ENCODE measurements at regions not wholly inside any gene's neighbourhood (a gene's known extent, or its start where the extent isn't known, plus 50 kb on each side); places are given as distances from the start of the nearest gene placed in this dataset.

DNA sequence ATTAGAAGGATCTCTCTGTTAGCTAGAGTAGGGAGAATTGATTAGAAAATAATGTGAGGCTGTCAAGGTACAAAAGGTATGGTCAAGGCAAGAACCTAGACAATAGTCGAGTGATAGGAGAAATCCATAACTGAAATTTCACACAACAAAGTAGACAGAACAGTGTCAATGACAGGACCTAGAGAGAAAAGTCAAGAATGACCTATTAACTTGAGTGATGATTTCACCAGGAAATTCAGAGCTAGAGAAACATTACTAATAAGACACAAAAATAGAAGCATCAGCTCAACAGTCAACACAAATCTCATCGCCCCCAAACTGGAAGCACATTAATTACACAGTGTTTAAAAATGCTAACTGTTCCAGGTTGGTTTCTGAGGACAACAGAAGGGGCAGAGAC lies 532.4 kb downstream of the CDH10 start:
- no peak for TF ChIP-seq POLR2A (IDR thresholded peaks at IDR 0.05; ENCODE audit: low read depth)
- TF ChIP-seq EP300 (IDR thresholded peaks at IDR 0.05), result no peak
- no peak for TF ChIP-seq POLR2AphosphoS5 (IDR thresholded peaks at IDR 0.05)
- TF ChIP-seq, protein P1, sequence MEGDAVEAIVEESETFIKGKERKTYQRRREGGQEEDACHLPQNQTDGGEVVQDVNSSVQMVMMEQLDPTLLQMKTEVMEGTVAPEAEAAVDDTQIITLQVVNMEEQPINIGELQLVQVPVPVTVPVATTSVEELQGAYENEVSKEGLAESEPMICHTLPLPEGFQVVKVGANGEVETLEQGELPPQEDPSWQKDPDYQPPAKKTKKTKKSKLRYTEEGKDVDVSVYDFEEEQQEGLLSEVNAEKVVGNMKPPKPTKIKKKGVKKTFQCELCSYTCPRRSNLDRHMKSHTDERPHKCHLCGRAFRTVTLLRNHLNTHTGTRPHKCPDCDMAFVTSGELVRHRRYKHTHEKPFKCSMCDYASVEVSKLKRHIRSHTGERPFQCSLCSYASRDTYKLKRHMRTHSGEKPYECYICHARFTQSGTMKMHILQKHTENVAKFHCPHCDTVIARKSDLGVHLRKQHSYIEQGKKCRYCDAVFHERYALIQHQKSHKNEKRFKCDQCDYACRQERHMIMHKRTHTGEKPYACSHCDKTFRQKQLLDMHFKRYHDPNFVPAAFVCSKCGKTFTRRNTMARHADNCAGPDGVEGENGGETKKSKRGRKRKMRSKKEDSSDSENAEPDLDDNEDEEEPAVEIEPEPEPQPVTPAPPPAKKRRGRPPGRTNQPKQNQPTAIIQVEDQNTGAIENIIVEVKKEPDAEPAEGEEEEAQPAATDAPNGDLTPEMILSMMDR (IDR thresholded peaks at IDR 0.05), result no peak
- Histone ChIP-seq H3K4me1 (no peaks in the 10 kb centered on the region), H3K9me3 (no peaks in the 10 kb centered on the region), H3K27me3 (no peaks in the 10 kb centered on the region), H3K36me3 (no peaks in the 10 kb centered on the region), H3K4me3 (no peak overlapping the region), H3K27ac (replicated peaks in 1 of 4) (no peak overlapping the region)
- 74% methylated on average over 2 of the region's 2 CpGs for WGBS
- intact Hi-C loops (cut with DNase I), result no loop called here
- DNase-seq (ENCODE audit: extremely low spot score), result no peak

DNA sequence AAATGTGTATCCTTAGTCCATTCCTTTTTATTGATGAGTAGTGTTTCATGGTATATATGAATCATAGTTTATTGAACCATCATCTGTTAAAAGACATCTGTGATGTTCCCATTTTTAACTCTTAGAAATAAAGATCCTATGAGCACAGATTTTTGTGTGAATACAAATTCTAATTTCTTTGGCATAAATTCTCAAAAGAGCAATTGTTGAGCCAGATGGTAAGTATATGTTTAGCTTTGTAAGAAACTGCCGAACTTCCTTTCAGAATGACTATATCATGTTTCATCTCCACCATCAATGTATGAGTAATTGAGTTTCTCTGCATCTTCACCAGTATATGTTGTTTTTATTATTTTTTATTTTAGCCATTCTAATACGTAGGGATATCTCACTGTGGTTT lies 526.4 kb downstream of the CDH10 start:
- H3K9me3 ChIP-seq, result no peaks in the 10 kb centered on the region
- H3K4me3 ChIP-seq, result no peak overlapping the region
- H3K27me3 ChIP-seq, result no peaks in the 10 kb centered on the region
- H3K4me1 ChIP-seq, result no peaks in the 10 kb centered on the region
- TF ChIP-seq EP300 (IDR thresholded peaks at IDR 0.05) (no peak), POLR2AphosphoS5 (IDR thresholded peaks at IDR 0.05) (no peak)
- intact Hi-C loops (cut with DNase I), result no loop called here
- no peak for DNase-seq (ENCODE audit: extremely low spot score)
- H3K36me3 ChIP-seq, result no peaks in the 10 kb centered on the region
- H3K27ac ChIP-seq (replicated peaks in 1 of 4), result no peak overlapping the region
- 82% methylated on average over 2 of the region's 2 CpGs for WGBS

DNA sequence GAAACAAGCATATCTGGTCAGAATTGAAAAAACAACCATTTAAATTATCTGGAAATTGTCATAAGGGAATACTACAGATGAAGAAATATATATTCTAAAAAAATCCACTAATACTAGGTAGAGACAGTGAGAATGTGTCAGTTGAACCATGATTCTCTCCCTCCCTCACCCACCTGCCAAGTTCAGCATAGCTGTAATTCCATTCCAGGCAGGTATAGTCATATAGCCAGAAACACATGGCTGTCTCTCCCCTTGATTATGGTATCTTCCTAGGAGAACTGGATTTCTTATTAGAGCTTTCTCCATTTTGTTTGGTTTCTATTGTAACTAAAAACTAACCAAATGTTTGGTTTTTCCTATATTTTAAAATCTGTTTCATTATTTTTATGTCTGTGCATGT lies 509.2 kb downstream of the CDH10 start:
- intact Hi-C loops (cut with DNase I), result no loop called here

DNA sequence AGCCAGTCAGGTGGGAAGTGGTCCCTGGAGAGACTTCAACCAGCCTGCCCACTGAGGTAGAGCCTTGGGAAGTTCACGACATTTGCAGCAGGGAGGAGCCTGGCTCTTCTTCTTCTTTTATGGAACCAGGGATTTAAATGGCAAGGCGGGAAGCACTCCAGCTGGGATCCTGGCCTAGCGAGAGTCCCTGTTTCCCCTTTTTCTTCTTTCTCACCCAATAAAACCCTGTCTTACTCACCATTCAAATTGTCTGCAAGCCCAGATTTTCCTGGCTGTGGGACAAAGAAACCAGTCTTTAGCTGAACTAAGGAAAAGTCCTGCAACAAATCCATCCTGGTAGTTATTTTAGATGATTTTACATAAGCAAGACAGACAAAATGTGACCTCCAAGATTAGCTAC lies 503.7 kb downstream of the CDH10 start:
- Histone ChIP-seq H3K27ac (replicated peaks in 1 of 4) (no peak overlapping the region), H3K36me3 (no peaks in the 10 kb centered on the region), H3K4me1 (no peaks in the 10 kb centered on the region), H3K27me3 (no peaks in the 10 kb centered on the region), H3K9me3 (no peaks in the 10 kb centered on the region), H3K4me3 (no peak overlapping the region)
- intact Hi-C loops (cut with DNase I), result no loop called here
- no peak for TF ChIP-seq EP300 (IDR thresholded peaks at IDR 0.05)
- no peak for TF ChIP-seq POLR2AphosphoS5 (IDR thresholded peaks at IDR 0.05)
- TF ChIP-seq POLR2A (IDR thresholded peaks at IDR 0.05; ENCODE audit: low read depth), result no peak
- TF ChIP-seq, protein P1 (IDR thresholded peaks at IDR 0.05), result no peak
- DNase-seq (ENCODE audit: extremely low spot score), result no peak
- 37% methylated on average over 3 of the region's 3 CpGs for WGBS

More for the DNA sequence above, 509.2 kb downstream of the CDH10 start:
- DNase-seq (ENCODE audit: extremely low spot score), result no peak
- Histone ChIP-seq H3K9me3 (no peaks in the 10 kb centered on the region), H3K27me3 (no peaks in the 10 kb centered on the region), H3K27ac (replicated peaks in 1 of 4) (no peak overlapping the region), H3K4me3 (no peak overlapping the region), H3K4me1 (no peaks in the 10 kb centered on the region), H3K36me3 (no peaks in the 10 kb centered on the region)
- TF ChIP-seq, protein P1 (IDR thresholded peaks at IDR 0.05), result no peak
- TF ChIP-seq POLR2AphosphoS5 (IDR thresholded peaks at IDR 0.05) (no peak), EP300 (IDR thresholded peaks at IDR 0.05) (no peak), POLR2A (IDR thresholded peaks at IDR 0.05; ENCODE audit: low read depth) (no peak)

DNA sequence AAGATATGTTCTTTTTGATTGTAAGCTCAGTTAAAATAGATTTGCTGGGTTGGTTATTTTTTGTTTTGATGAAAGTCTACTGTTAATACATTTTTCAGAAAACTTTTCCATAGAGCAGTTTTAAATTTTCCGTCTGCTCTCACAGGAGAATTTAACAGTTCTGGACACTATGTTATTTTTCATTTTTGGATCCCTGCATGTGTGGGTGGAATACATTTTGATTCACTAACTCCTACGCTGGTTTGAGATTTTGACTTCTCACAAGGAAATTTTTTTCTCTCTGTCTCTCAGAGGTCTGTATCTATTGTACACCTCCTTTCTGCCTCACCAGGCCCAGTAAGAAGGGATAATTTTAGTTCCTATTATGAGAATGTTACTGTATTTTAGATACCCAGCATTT lies 502.4 kb downstream of the CDH10 start:
- Histone ChIP-seq H3K4me3 (no peak overlapping the region), H3K27me3 (no peaks in the 10 kb centered on the region), H3K4me1 (no peaks in the 10 kb centered on the region), H3K9me3 (no peaks in the 10 kb centered on the region), H3K36me3 (no peaks in the 10 kb centered on the region), H3K27ac (replicated peaks in 1 of 4) (no peak overlapping the region)
- no peak for DNase-seq (ENCODE audit: extremely low spot score)
- intact Hi-C loops (cut with DNase I), result no loop called here
- WGBS, result 35% methylated on average over 2 of the region's 2 CpGs
- TF ChIP-seq, protein P1 (IDR thresholded peaks at IDR 0.05), result no peak
- TF ChIP-seq POLR2A (IDR thresholded peaks at IDR 0.05; ENCODE audit: low read depth) (no peak), EP300 (IDR thresholded peaks at IDR 0.05) (no peak), POLR2AphosphoS5 (IDR thresholded peaks at IDR 0.05) (no peak)

Measured in esophagus muscularis mucosa (tissue), 4 donors.